Mucosa of descending colon (tissue), 3 donors: ENCODE measurements at regions not wholly inside any gene's neighbourhood (a gene's known extent, or its start where the extent isn't known, plus 50 kb on each side); places are given as distances from the start of the nearest gene placed in this dataset.
A peak's percentile ranks its signal among the peaks of the same experiment; 100 is the strongest.

Experiments used
- ATAC-seq: fragments of 200-7000 bp; cut with Tn5 transposase; one replicate; pipeline ENCODE4 v1.9.1; 2020; ENCODE audit warnings: mild to moderate bottlenecking, moderate library complexity
- DNase-seq, 3 donors: peaks; one replicate each; pipeline ENCODE4 v3.0.0-alpha.2; 2020
- H3K36me3 ChIP-seq: fragments of 200-600 bp; one replicate; pipeline ENCODE4 v1.8.0; 2021; ENCODE audit warnings: low read depth, mild to moderate bottlenecking
- H3K4me1 ChIP-seq: fragments of 200-600 bp; one replicate; pipeline ENCODE4 v1.8.0; 2021; ENCODE audit warnings: low read depth, mild to moderate bottlenecking
- H3K4me3 ChIP-seq: fragments of 200-600 bp; one replicate; pipeline ENCODE4 v1.8.0; 2021; ENCODE audit warnings: mild to moderate bottlenecking
- H3K9me3 ChIP-seq: fragments of 200-600 bp; one replicate; pipeline ENCODE4 v1.8.0; 2021; ENCODE audit warnings: mild to moderate bottlenecking
- intact Hi-C, 2 donors: fragments of 100-400 bp; cut with DNase I in 1 of 2; cut with micrococcal nuclease in 1 of 2; formaldehyde crosslinking; loops; one replicate each; pipeline versions ENCODE4 v1.11.0 to v1.11.1; 2022; cut with DNase I, micrococcal nuclease
- TF ChIP-seq, protein P1 (sequence below): fragments of 200-600 bp; IDR thresholded peaks from one replicate; pipeline ENCODE4 v1.8.0; 2022; ENCODE audit warnings: antibody characterized with exemption, mild to moderate bottlenecking
- donor health status: DM: no; HTN: no; CAD: no; lungs with moderate emphysema.
- donor health status: DM: no; HTN: no; CAD: no.
- donor health status: DM: no; HTN: yes; CAD: no.

GRCh38 chr11:29211202-29211601 is 805.6 kb downstream of the KCNA4 start:
- DNase-seq (no peak), ATAC-seq (no peak)
- TF ChIP-seq, protein P1, sequence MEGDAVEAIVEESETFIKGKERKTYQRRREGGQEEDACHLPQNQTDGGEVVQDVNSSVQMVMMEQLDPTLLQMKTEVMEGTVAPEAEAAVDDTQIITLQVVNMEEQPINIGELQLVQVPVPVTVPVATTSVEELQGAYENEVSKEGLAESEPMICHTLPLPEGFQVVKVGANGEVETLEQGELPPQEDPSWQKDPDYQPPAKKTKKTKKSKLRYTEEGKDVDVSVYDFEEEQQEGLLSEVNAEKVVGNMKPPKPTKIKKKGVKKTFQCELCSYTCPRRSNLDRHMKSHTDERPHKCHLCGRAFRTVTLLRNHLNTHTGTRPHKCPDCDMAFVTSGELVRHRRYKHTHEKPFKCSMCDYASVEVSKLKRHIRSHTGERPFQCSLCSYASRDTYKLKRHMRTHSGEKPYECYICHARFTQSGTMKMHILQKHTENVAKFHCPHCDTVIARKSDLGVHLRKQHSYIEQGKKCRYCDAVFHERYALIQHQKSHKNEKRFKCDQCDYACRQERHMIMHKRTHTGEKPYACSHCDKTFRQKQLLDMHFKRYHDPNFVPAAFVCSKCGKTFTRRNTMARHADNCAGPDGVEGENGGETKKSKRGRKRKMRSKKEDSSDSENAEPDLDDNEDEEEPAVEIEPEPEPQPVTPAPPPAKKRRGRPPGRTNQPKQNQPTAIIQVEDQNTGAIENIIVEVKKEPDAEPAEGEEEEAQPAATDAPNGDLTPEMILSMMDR = no peak
- Histone ChIP-seq H3K4me1 (no peaks in the 10 kb centered on the region), H3K4me3 (no peak overlapping the region), H3K36me3 (no peaks in the 10 kb centered on the region), H3K9me3 (no peaks in the 10 kb centered on the region)
- intact Hi-C loops = no loop called here

DNA sequence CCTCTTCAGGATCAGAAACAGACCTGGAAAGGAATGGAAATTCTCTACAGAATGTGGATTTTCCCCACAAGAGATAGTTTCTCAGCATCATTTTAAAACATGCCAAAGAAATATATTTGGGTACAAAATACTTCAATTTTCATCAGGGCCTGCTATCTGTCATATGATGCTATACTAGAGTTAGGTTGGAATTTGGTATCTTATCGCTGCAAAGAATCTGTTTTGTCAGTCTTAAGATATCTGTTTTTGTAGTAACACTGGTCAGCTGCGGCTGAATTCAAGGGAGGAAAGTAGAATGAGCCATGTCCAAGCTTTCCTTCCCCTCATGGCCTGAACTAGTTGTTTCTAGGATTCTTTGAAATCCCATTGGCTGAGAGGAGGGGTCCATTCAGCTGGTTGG is 806.4 kb downstream of the KCNA4 start:
- ATAC-seq (no peak), DNase-seq (no peak)
- intact Hi-C loops = no loop called here
- Histone ChIP-seq H3K4me3 (no peak overlapping the region), H3K4me1 (no peaks in the 10 kb centered on the region), H3K9me3 (no peaks in the 10 kb centered on the region), H3K36me3 (no peaks in the 10 kb centered on the region)
- TF ChIP-seq, protein P1 = no peak

DNA sequence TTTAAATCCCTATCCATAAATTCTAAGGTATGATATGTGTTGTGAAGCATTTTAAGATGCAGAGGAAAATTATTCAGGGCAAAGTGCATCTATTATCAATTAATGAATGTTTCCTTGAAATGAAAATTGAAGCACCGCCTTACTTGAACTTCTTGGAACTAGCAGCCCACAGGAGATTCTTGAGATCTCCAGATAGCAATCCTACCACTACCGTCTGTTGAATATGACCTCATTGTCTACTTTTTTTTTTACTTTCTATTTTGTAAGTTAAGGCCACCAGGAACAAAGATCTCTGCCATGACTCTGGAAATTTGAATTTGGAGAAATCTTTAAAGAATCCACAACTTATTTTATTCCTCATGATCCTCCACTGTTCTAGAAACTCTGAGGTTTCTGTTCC is 808.7 kb downstream of the KCNA4 start:
- H3K36me3 ChIP-seq = no peaks in the 10 kb centered on the region
- ATAC-seq (no peak), DNase-seq (no peak)
- TF ChIP-seq, protein P1 = no peak
- H3K4me1 ChIP-seq = no peaks in the 10 kb centered on the region
- no peak overlapping the region for H3K4me3 ChIP-seq
- H3K9me3 ChIP-seq = no peaks in the 10 kb centered on the region
- intact Hi-C loops = no loop called here

GRCh38 chr11:29200791-29201562 is 815.9 kb downstream of the KCNA4 start:
- TF ChIP-seq, protein P1 = no peak
- intact Hi-C loops = no loop called here
- Histone ChIP-seq H3K36me3 (no peaks in the 10 kb centered on the region), H3K4me1 (no peaks in the 10 kb centered on the region), H3K9me3 (no peaks in the 10 kb centered on the region), H3K4me3 (no peak overlapping the region)
- ATAC-seq (peak; percentile 99), DNase-seq (peak; percentile 51 to 69 (median 61))

- no peak for ATAC-seq
- intact Hi-C loops = no loop called here
- H3K4me1 ChIP-seq = no peaks in the 10 kb centered on the region
- TF ChIP-seq, protein P1 = no peak
- H3K9me3 ChIP-seq = no peaks in the 10 kb centered on the region
- H3K36me3 ChIP-seq = no peaks in the 10 kb centered on the region
- no peak overlapping the region for H3K4me3 ChIP-seq
- DNase-seq = no peak
Measured at GRCh38 chr11:29190313-29190712, 826.5 kb downstream of the KCNA4 start.

DNA sequence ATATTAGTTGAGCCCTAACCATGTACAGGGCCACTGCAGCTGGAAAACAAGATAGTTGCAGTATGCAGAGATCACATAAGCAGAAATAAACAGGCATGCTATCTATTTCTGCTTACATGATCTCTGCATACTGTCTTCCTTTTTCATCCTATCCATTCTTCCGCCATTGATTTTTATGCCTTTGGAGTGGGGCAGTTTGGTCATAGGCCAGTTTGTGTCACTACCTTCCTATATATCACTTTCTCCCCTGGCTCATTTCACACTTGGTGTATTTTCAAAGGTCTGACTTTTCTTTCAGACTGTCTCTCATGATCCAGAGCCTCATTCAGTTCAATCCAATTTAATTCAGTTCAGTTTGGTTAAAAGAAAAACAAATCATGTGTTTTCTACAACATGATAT is 829.6 kb downstream of the KCNA4 start:
- DNase-seq (no peak), ATAC-seq (no peak)
- Histone ChIP-seq H3K36me3 (no peaks in the 10 kb centered on the region), H3K4me1 (no peaks in the 10 kb centered on the region), H3K9me3 (no peaks in the 10 kb centered on the region), H3K4me3 (no peak overlapping the region)
- TF ChIP-seq, protein P1 = no peak
- intact Hi-C loops = no loop called here
